GM12872 (cell line): ENCODE measurements at regions not wholly inside any gene's neighbourhood (a gene's known extent, or its start where the extent isn't known, plus 50 kb on each side); places are given as distances from the start of the nearest gene placed in this dataset.

Source experiments
- CTCF ChIP-seq: IDR thresholded peaks from 3 replicates; pipeline ENCODE4 v1.5.1; 2011; ENCODE audit warnings: low read depth, mild to moderate bottlenecking, low read length, moderate library complexity; ENCODE audit not compliant: insufficient read depth

DNA sequence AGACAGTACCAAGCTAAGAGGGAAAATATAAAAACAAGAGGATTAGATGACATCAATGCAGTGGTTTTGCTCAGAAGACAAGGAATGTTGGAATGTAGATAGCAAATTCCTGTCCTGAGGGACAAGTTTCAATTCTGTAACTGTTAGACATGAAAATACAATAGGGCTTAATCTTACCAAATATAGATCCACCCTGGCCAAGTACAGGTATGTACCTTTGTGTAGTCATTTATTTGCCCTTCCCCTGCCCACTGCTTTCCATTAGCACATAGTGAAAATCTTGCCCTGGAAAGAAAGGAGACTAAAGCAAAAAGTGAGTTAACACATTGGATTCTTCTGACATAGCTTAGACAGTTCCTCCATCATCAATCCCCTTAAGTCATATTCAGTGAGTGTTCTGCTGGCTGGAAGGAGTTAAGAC lies 389.0 kb upstream of the THBS1 start:
- no peak for TF ChIP-seq CTCF

DNA sequence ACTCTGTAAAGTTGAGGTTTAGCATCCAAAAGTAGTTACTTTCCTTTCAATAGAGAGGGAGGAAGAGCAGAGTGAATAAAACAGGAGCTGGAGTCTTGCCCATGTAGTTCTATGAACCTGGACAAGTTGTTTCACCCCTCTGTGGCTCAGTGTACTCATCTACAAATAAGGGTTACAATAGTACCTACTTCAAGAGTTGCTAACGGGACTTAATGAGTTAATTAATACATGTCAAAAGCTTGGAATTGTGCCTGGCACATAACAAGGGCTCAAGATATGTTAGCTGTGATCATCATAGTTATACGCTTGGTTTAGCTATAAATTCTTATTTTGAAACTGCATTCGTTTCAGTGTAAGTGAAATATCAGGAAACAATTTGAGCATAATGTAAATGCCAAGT lies 388.5 kb upstream of the THBS1 start:
- TF ChIP-seq CTCF: no peak

- TF ChIP-seq CTCF: no peak
Measured at GRCh38 chr15:39192979-39193560, 387.8 kb upstream of the THBS1 start.

- TF ChIP-seq CTCF: no peak
Measured at GRCh38 chr15:39193611-39194010, 387.3 kb upstream of the THBS1 start.

- no peak for TF ChIP-seq CTCF
Measured at GRCh38 chr15:39194106-39194830, 386.6 kb upstream of the THBS1 start.

DNA sequence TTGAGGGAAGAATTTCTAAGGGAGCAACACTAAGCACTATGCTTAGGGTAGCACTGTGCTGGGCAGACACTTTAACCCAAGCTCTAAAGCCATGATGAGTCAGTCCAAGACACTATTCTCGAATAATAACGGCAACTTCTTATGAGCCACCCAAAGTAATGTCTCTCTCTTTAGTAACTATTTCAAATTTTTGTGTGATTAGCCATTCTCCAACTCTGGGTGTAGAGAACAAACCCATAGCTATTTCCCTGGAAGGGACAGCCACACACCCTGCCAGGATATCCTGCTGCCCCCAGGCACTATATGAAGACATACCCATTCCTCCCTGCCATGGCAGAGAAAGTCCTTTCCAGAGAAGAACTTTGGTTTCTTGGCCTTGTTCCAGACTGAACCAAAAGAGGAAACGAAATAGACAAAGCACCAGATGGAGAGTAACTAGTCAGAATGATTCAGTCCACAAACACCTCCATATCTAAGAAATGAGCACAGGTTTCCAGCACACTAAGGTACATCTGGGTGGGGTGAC lies 384.9 kb upstream of the THBS1 start:
- no peak for TF ChIP-seq CTCF

DNA sequence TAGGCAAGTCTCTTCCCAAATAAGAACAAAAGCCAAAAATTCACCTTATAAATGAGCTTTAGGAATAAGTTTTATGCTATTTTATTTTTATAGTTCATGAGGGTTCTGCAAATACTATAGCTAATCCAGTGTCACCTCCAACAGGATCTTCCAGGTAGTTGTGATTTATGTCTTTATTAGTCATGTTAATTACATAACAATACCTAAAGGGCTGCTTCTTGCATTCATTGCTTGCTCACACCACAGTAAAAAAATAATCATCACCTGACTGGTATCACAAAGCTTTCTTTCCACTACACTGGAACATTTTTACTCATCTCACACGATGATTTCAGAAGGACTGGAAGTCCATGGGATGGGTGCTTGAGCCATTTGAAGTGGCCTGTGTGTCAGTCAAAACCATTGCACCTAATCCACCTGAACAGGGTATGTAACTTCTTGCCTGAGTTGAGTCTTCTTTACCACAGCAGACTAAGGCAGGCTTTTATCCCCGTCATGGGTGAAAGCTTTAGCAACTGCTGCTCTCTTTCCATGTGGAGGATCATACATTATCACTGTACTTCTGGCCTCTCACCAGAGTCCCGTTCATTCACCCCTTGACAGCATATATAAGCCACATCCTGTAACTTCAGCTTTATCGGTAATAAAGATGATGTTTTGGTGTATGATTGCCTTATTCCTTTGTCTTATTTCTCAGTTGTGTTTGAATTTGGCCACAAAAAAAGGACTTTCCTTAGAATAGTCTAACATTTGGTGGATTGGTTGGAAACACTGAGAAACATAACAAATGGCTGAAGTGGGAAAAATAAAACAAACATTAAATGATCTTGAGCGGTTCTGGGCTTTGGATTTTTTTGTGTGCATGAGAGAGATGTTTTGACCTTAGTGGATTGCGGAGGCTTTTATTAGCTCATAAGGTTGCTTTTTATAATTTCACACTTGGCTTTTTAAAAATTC lies 382.6 kb upstream of the THBS1 start:
- no peak for TF ChIP-seq CTCF
